ENCODE measurements at regions not wholly inside any gene's neighbourhood (a gene's known extent, or its start where the extent isn't known, plus 50 kb on each side); places are given as distances from the start of the nearest gene placed in this dataset.

- H4K20me1 ChIP-seq (ENCODE audit: insufficient read depth, low read length) = no peaks in the 10 kb centered on the region
- TF ChIP-seq, protein P1, sequence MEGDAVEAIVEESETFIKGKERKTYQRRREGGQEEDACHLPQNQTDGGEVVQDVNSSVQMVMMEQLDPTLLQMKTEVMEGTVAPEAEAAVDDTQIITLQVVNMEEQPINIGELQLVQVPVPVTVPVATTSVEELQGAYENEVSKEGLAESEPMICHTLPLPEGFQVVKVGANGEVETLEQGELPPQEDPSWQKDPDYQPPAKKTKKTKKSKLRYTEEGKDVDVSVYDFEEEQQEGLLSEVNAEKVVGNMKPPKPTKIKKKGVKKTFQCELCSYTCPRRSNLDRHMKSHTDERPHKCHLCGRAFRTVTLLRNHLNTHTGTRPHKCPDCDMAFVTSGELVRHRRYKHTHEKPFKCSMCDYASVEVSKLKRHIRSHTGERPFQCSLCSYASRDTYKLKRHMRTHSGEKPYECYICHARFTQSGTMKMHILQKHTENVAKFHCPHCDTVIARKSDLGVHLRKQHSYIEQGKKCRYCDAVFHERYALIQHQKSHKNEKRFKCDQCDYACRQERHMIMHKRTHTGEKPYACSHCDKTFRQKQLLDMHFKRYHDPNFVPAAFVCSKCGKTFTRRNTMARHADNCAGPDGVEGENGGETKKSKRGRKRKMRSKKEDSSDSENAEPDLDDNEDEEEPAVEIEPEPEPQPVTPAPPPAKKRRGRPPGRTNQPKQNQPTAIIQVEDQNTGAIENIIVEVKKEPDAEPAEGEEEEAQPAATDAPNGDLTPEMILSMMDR (IDR thresholded peaks at IDR 0.05; ENCODE audit: extremely low read depth, low read depth, low read length) = no peak
- no peaks in the 10 kb centered on the region for H3K4me1 ChIP-seq (ENCODE audit: insufficient read depth, low read length)
- no peak overlapping the region for H3K27ac ChIP-seq (ENCODE audit: low read depth, low read length)
- no peak overlapping the region for H3K4me3 ChIP-seq (ENCODE audit: insufficient read depth, low read length)
- no peaks in the 10 kb centered on the region for H3K79me2 ChIP-seq (ENCODE audit: insufficient read depth, low read length)
- no peaks in the 10 kb centered on the region for H3K36me3 ChIP-seq (ENCODE audit: insufficient read depth, low read length)
- H3K4me2 ChIP-seq (ENCODE audit: insufficient read depth, low read length) = no peak overlapping the region
- DNase-seq (ENCODE audit: insufficient read length, low spot score, missing footprints) = no peak
- no peaks in the 10 kb centered on the region for H3K9me3 ChIP-seq (ENCODE audit: low read depth, low read length)
- H2AFZ ChIP-seq (ENCODE audit: low read length) = no peak overlapping the region
- H3K27me3 ChIP-seq (ENCODE audit: insufficient read depth, low read length) = no peaks in the 10 kb centered on the region
These were observed 603.8 kb upstream of the PSMD7 start for GRCh38 chr16:73692861-73693260.

- H3K27me3 ChIP-seq (ENCODE audit: insufficient read depth, low read length) = no peaks in the 10 kb centered on the region
- H3K9me3 ChIP-seq (ENCODE audit: low read depth, low read length) = no peaks in the 10 kb centered on the region
- DNase-seq (ENCODE audit: insufficient read length, low spot score, missing footprints) = peak; percentile 10
- H3K4me3 ChIP-seq (ENCODE audit: insufficient read depth, low read length) = no peak overlapping the region
- no peak overlapping the region for H2AFZ ChIP-seq (ENCODE audit: low read length)
- no peaks in the 10 kb centered on the region for H3K4me1 ChIP-seq (ENCODE audit: insufficient read depth, low read length)
- TF ChIP-seq, protein P1 (IDR thresholded peaks at IDR 0.05; ENCODE audit: extremely low read depth, low read depth, low read length) = no peak
- H3K4me2 ChIP-seq (ENCODE audit: insufficient read depth, low read length) = no peak overlapping the region
- no peaks in the 10 kb centered on the region for H3K79me2 ChIP-seq (ENCODE audit: insufficient read depth, low read length)
- no peaks in the 10 kb centered on the region for H4K20me1 ChIP-seq (ENCODE audit: insufficient read depth, low read length)
- no peaks in the 10 kb centered on the region for H3K36me3 ChIP-seq (ENCODE audit: insufficient read depth, low read length)
- H3K27ac ChIP-seq (ENCODE audit: low read depth, low read length) = no peak overlapping the region
These were observed 612.8 kb upstream of the PSMD7 start for GRCh38 chr16:73683804-73684203.

DNA sequence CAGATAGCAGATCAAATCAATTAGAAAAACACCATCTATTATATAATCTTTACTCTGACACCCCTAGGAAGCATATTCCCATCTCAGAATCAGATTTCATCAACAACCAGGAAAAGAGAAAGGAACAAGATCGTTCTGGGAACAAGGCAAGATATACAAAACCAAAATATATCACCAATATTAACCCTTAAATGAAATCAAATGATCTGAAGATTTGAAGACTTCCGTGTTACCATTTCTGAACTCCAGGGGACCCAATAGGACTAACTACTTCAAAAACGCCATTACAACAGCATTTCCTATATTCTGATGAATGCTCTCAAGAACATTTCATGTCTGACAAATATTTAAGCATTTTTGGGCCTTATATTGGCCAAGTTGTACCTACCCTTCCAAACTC lies 624.2 kb upstream of the ZFHX3 start:
- Histone ChIP-seq H3K36me3 (ENCODE audit: insufficient read depth, low read length) (no peaks in the 10 kb centered on the region), H3K27me3 (ENCODE audit: insufficient read depth, low read length) (no peaks in the 10 kb centered on the region), H3K9me3 (ENCODE audit: low read depth, low read length) (no peaks in the 10 kb centered on the region), H4K20me1 (ENCODE audit: insufficient read depth, low read length) (no peaks in the 10 kb centered on the region), H3K4me3 (ENCODE audit: insufficient read depth, low read length) (no peak overlapping the region), H3K27ac (ENCODE audit: low read depth, low read length) (no peak overlapping the region), H2AFZ (ENCODE audit: low read length) (no peak overlapping the region), H3K4me2 (ENCODE audit: insufficient read depth, low read length) (no peak overlapping the region), H3K4me1 (ENCODE audit: insufficient read depth, low read length) (no peaks in the 10 kb centered on the region), H3K79me2 (ENCODE audit: insufficient read depth, low read length) (no peaks in the 10 kb centered on the region)
- TF ChIP-seq, protein P1 (IDR thresholded peaks at IDR 0.05; ENCODE audit: extremely low read depth, low read depth, low read length) = no peak
- no peak for DNase-seq (ENCODE audit: insufficient read length, low spot score, missing footprints)

DNA sequence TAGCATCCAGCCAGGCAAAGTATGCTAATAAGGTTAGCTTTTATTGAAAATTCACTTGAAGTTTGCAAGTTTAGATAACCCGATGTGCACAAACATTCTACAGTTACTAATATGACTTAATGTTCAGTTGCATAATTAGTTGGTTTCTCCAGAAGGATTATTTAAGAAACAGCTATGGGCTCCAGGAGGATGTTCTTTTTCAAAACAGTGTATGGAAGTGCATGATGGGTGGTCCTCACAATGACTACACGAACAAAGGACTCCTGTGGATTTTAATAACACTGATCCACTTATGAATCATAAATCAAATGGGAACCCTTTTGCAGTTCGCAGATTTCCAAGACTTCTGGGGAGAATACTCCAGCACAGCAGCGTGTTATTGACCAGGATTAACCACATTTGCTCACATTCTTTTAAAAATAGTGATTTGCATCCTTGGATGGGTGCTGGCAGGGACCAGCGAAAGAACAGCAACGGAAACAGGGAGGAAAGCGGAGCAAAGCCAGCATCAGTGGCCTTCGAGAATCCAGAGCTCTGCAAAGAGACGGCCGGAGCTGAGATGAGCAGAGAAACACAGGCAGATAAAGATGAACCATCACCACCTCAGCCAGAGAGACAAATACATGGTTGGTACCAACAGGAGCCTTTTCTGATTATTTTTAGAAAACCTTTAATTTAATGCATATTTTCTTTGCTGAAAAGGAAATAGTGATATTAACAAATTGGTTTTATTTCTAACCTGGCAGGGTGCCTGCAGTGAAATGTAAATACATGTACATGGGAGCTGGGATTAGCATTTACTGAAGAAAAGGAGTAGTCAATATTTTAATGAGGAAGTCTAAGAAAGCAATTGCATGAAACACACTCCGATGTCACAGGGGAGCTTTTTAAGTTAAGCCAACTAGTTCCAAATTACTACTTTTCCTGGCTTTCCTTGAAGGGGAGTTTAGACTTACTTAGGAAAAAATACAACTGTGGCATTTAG lies 623.2 kb upstream of the ZFHX3 start:
- Histone ChIP-seq H3K79me2 (ENCODE audit: insufficient read depth, low read length) (no peaks in the 10 kb centered on the region), H3K4me2 (ENCODE audit: insufficient read depth, low read length) (no peak overlapping the region), H3K36me3 (ENCODE audit: insufficient read depth, low read length) (no peaks in the 10 kb centered on the region), H3K4me1 (ENCODE audit: insufficient read depth, low read length) (no peaks in the 10 kb centered on the region), H2AFZ (ENCODE audit: low read length) (no peak overlapping the region), H3K27ac (ENCODE audit: low read depth, low read length) (no peak overlapping the region), H3K9me3 (ENCODE audit: low read depth, low read length) (no peaks in the 10 kb centered on the region), H3K4me3 (ENCODE audit: insufficient read depth, low read length) (no peak overlapping the region), H4K20me1 (ENCODE audit: insufficient read depth, low read length) (no peaks in the 10 kb centered on the region), H3K27me3 (ENCODE audit: insufficient read depth, low read length) (no peaks in the 10 kb centered on the region)
- TF ChIP-seq, protein P1 (IDR thresholded peaks at IDR 0.05; ENCODE audit: extremely low read depth, low read depth, low read length) = no peak
- no peak for DNase-seq (ENCODE audit: insufficient read length, low spot score, missing footprints)
